Left ventricle myocardium superior (tissue), 1 donor: ENCODE measurements at regions not wholly inside any gene's neighbourhood (a gene's known extent, or its start where the extent isn't known, plus 50 kb on each side); places are given as distances from the start of the nearest gene placed in this dataset.

Experiments
- ATAC-seq: fragments of 200-7000 bp; cut with Tn5 transposase; one replicate; pipeline ENCODE4 v1.9.1; 2020; ENCODE audit warnings: mild to moderate bottlenecking, moderate library complexity
- DNase-seq: peaks from one replicate; pipeline ENCODE4 v3.0.0-alpha.2; 2020
- intact Hi-C: fragments of 100-400 bp; cut with micrococcal nuclease; formaldehyde crosslinking; loops from one replicate; pipeline ENCODE4 v1.11.0; 2022
- donor health status: DM: no; HTN: yes; CAD: no; lungs with severe emphysema.

DNA sequence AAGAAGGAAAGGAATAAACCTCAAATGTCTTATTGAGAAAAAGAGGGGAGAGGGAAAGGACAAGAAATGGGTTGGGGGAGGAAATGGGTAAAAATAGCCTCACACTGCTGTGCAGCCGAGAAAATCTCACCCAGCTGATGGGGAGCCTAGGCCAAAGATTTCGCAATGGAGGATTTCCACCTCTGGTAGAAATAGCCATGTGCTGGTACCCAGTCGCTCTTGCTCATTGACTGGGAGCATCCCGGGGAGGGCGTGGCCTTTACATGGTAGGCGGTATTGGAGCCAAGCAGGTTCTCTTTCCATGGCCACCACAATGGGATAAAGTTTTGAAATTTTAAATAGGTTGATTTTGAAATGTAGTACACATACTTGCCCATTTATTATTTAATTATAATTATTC lies 255.1 kb upstream of the LDB2 start:
- intact Hi-C loops: no loop called here
- ATAC-seq (no peak), DNase-seq (no peak)

GRCh38 chr4:17152941-17153540 lies 254.6 kb upstream of the LDB2 start:
- DNase-seq (no peak), ATAC-seq (no peak)
- intact Hi-C loops: no loop called here

DNA sequence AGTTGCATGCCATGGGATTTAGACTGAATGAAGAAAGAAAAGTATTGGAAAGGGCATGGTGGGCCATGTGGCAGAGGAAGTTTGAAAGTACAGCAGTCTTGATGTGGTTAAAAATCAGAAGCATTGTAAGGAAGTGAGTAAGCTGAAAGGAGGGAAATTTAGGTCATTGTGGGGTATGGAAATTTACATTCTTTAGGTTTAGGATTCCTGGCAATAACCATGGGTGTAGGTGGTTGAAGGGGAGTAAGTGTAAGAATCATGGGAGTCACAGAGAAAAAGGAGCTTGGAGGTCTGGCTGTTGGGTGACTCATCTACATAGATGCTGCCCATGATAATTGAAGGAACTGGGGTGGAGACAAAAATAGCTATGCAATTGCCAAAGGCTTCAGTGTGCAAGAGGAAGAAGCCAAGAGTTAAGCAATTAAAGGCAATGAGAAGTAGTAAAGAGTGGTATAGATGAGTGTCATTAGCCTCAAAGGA lies 243.8 kb upstream of the LDB2 start:
- DNase-seq (no peak), ATAC-seq (no peak)
- intact Hi-C loops: no loop called here

GRCh38 chr4:17138847-17139246 lies 240.4 kb upstream of the LDB2 start:
- ATAC-seq: no peak
- intact Hi-C loops: no loop called here
- DNase-seq: no peak

DNA sequence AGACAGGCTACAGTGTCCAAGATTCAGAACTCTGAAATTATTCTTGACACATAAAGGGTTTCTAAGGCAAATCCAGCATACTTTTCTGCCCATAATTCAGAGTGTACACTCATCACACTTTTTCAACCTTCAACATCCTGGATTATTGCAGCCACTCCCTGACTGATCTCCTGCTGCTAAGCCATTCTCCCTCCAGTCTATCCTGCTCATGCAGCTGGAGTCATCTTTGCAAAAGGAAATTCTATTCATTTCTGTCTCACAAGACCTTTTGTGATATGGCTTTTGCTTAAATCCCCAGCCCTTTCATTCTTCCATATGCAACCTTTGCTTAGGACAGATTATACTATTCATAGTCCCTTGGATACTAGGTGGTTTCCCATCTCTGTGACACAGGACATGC lies 236.1 kb upstream of the LDB2 start:
- DNase-seq (no peak), ATAC-seq (no peak)
- intact Hi-C loops: no loop called here

DNA sequence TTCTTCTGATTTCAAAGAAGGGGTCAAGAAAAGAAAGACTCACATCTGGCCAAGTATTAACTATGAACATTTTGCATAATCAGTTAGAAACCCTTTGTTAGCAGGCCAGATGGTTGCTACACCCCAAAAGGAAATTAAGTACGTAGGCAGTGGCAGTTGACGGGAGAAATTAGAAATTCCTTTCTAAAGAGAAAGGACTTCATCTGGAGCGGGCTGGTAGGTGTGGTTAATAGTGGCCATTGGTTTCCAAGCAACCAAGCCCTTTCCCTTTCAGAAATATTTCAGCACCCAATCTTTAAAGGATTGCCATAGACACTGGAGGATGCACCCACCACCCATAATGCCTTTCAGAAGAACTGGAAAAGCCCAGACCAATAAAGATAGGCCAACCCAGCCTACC lies 235.7 kb upstream of the LDB2 start:
- intact Hi-C loops: no loop called here
- ATAC-seq (no peak), DNase-seq (no peak)

DNA sequence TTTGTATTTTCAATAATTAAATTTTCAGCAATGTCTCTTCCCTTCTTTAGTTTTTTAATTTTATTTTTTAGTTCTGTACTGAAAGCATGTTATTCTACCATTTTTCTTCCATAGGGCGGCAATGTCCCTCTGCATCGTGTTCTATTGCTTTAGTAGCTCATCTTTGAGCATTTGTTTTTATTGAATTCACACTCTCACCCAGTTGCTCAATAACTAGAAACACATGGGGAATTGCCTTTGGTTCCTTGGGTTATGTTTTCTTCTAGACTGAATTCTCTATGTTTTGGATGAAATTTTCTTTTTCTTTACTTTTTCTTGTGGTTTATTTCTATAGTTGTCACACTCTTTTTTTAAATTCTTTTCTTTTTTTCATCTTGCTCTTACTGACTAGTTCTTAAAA lies 233.8 kb upstream of the LDB2 start:
- intact Hi-C loops: no loop called here
- no peak for ATAC-seq

DNA sequence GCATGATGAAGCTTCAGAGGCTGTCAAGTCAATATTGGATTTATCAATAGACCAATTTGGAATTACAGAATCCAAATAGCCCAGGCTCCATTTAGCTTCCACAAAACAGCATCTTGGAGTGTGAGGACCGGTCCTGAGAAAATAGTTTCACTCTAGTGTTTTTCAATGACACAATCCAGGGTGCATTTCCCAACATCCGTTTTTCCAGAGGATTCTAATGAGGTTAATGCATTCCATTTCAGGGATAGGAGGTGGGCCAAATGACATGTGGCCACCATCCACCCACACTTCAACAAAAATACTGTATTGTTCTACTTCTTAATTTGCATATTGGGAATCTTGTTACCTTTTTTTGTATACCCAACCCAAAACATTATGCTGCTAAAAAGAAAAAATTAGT lies 229.8 kb upstream of the LDB2 start:
- no peak for DNase-seq
- intact Hi-C loops: no loop called here
- peak; percentile 58 for ATAC-seq

More for the DNA sequence above, 233.8 kb upstream of the LDB2 start:
- no peak for DNase-seq

- ATAC-seq (no peak), DNase-seq (no peak)
- intact Hi-C loops: no loop called here
These were observed 228.0 kb upstream of the LDB2 start for GRCh38 chr4:17126321-17126966.

GRCh38 chr4:17124767-17125166 lies 226.3 kb upstream of the LDB2 start:
- ATAC-seq: no peak
- no peak for DNase-seq
- intact Hi-C loops: no loop called here

DNA sequence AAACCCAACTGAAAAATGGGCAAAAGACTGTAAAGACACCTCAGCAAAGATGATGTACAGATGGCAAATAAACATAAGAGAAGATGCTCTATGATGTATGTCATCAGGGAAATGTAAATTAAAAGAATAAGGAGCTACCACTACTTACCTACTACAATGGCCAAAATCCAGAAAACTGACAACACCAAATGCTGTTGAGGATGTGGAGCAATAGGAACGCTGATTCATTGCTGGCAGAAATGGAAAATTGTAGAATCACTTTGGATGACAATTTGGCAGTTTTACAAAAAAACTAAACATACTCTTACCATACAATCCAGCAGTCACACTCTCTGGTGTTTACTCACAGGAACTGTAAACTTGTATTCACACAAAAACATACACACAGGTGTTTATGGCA lies 222.3 kb upstream of the LDB2 start:
- intact Hi-C loops: no loop called here
- ATAC-seq (no peak), DNase-seq (no peak)

- ATAC-seq (no peak), DNase-seq (no peak)
- intact Hi-C loops: no loop called here
These were observed 219.3 kb upstream of the LDB2 start for GRCh38 chr4:17117746-17118145.

DNA sequence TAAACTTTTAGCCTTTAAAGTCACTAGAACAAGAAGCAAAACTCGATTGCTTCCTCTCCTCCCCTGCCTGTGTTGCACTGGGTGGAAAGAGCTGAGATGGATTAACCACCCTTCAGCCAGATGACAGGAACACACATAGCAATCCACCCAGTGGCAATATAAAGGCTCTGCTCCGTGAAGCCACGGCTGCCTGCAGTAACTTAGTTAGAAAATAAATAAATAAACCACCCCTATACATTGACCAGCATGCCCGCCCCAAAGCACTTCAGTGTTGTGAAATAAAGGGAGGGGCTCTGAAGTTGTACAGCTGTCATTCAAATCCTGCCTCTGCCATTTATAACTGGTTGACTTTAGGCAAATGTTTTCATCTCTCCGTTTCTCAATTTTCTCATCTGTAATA lies 217.1 kb upstream of the LDB2 start:
- ATAC-seq (no peak), DNase-seq (no peak)
- intact Hi-C loops: no loop called here

DNA sequence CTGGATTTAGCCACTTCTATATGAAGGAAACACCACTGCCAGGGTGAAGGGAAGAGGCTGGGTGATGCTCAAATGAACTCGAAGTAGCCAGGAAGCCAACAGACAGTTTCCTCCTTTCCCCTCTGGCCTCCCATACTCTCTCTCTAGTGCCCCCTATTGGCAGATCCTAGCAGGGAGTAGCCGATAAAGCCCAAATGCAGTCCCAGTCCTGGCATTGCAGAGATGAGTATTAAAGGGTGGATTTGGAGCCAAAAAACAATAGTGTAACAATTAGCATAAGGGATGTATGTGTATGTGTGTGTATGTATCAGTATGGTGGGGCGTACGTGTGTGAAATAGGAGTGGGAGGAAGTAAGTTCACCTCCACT lies 213.8 kb upstream of the LDB2 start:
- no peak for ATAC-seq
- intact Hi-C loops: no loop called here
- no peak for DNase-seq

- ATAC-seq: no peak
- no peak for DNase-seq
- intact Hi-C loops: no loop called here
These were observed 210.7 kb upstream of the LDB2 start for GRCh38 chr4:17109126-17109525.

GRCh38 chr4:17103231-17103630 lies 204.8 kb upstream of the LDB2 start:
- ATAC-seq: no peak
- intact Hi-C loops: no loop called here
- no peak for DNase-seq

GRCh38 chr4:17098996-17099395 lies 200.6 kb upstream of the LDB2 start:
- no peak for DNase-seq
- ATAC-seq: no peak
- intact Hi-C loops: no loop called here

GRCh38 chr4:17098401-17098800 lies 200.0 kb upstream of the LDB2 start:
- intact Hi-C loops: no loop called here
- DNase-seq (no peak), ATAC-seq (no peak)

DNA sequence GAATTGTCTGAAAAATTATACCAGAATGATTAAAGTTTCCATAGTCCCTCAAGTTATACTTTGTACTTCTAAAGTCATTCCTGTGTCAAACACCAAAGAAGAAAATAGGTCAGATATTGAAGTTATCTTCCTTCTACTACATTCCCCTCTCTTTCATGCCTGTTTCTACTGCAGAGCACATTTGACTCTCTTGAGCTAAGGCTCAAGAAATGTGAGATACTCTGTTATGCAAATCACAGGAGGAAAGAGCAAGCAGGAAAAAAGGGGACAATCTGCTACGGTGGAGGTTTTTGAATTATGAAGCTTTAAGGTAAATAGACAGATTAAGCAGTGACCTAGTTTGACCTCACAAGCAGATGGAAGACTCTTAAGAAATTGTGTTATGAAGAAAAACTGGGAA lies 198.9 kb upstream of the LDB2 start:
- no peak for DNase-seq
- intact Hi-C loops: no loop called here
- ATAC-seq: no peak

DNA sequence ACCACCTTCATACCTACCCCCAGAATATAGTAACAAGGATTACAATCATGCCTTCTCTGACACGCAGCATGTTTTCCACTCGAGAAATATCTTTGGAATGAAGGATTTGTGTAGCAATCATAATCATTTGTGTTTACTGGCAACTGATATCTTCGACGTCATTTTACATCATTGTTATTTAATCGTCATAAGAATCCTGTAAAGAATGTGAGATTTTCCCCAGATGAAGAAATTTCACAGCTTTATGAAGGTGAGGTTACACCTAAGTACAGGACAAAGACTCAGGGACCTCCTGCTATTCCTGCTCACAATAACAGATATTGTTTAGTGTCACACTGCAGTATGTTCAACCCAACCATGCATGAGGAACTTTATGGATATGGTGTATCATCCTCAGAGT lies 198.2 kb upstream of the LDB2 start:
- intact Hi-C loops: no loop called here
- DNase-seq (no peak), ATAC-seq (no peak)

GRCh38 chr4:17095771-17096170 lies 197.3 kb upstream of the LDB2 start:
- intact Hi-C loops: no loop called here
- ATAC-seq (no peak), DNase-seq (no peak)

- intact Hi-C loops: no loop called here
- no peak for DNase-seq
- no peak for ATAC-seq
These were observed 196.4 kb upstream of the LDB2 start for GRCh38 chr4:17094876-17095210.
